ENCODE measurements at regions not wholly inside any gene's neighbourhood (a gene's known extent, or its start where the extent isn't known, plus 50 kb on each side); places are given as distances from the start of the nearest gene placed in this dataset.

DNA sequence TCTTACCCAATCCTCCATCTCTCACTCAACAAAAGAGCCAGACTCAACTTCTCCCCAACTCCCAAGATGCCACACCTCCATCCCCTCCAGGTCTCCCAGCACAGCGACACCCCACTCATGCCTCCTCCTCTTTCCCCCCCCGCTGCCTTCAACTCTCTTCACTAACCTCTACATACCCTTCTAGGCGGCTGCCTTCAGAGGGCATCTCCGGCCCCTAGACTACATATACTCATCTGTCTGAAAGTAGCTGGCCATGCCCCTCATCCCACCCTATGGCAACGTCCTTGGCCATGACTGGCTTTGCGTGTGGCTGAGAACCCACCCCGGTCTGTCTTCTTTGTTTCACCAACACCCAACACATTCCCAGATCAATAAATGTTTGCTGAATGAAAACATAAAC, 81.7 kb upstream of the TMEM45B start:
- TF ChIP-seq TAF1 (IDR thresholded peaks at IDR 0.05; ENCODE audit: borderline replicate concordance, low read depth, low read length) (no peak), ZNF274 (IDR thresholded peaks at IDR 0.05; ENCODE audit: insufficient read depth, insufficient read length) (no peak), SRF (IDR thresholded peaks at IDR 0.05; ENCODE audit: low read depth in 2 of 2, low read length in 2 of 2) (no peak)
- TF ChIP-seq, protein P1, sequence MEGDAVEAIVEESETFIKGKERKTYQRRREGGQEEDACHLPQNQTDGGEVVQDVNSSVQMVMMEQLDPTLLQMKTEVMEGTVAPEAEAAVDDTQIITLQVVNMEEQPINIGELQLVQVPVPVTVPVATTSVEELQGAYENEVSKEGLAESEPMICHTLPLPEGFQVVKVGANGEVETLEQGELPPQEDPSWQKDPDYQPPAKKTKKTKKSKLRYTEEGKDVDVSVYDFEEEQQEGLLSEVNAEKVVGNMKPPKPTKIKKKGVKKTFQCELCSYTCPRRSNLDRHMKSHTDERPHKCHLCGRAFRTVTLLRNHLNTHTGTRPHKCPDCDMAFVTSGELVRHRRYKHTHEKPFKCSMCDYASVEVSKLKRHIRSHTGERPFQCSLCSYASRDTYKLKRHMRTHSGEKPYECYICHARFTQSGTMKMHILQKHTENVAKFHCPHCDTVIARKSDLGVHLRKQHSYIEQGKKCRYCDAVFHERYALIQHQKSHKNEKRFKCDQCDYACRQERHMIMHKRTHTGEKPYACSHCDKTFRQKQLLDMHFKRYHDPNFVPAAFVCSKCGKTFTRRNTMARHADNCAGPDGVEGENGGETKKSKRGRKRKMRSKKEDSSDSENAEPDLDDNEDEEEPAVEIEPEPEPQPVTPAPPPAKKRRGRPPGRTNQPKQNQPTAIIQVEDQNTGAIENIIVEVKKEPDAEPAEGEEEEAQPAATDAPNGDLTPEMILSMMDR (IDR thresholded peaks at IDR 0.05 in 2 of 3, conservative IDR thresholded peaks at IDR 0.05 in 1 of 3; ENCODE audit: control insufficient read depth in 2 of 3, extremely low read depth in 1 of 3, insufficient read depth in 1 of 3, low read depth in 3 of 3, low read length in 3 of 3) = no peak
